ENCODE measurements at regions not wholly inside any gene's neighbourhood (a gene's known extent, or its start where the extent isn't known, plus 50 kb on each side); places are given as distances from the start of the nearest gene placed in this dataset.
"Not testable (repeated sequence)": the region's sequence is repeated elsewhere in the genome, so short reads cannot be mapped to it uniquely, and the experiment has no call there.

- H3K36me3 ChIP-seq (ENCODE audit: control insufficient read depth in 1 of 2, insufficient read depth in 2 of 2, low read length in 2 of 2) = peaks cover 0 to 3% of the 10 kb centered on the region in 2 donors
- no peaks in the 10 kb centered on the region for H3K4me1 ChIP-seq (ENCODE audit: control insufficient read depth in 1 of 2, insufficient read depth in 2 of 2, low read length in 2 of 2)
- H3K4me3 ChIP-seq (ENCODE audit: low read depth in 1 of 2, low read length in 2 of 2) = no peak overlapping the region
- no peaks in the 10 kb centered on the region for H3K27me3 ChIP-seq (ENCODE audit: control insufficient read depth in 1 of 2, insufficient read depth in 2 of 2, low read length in 2 of 2)
- no peaks in the 10 kb centered on the region for H3K9me3 ChIP-seq (ENCODE audit: control insufficient read depth in 1 of 2, low read length in 2 of 2)
- no peak overlapping the region for H3K27ac ChIP-seq (ENCODE audit: low read depth, low read length)
- H3K9ac ChIP-seq (ENCODE audit: low read depth in 1 of 2, low read length in 2 of 2) = no peak overlapping the region
Observed at GRCh38 chr13:22929381-22930126, 251.2 kb upstream of the SGCG start.

DNA sequence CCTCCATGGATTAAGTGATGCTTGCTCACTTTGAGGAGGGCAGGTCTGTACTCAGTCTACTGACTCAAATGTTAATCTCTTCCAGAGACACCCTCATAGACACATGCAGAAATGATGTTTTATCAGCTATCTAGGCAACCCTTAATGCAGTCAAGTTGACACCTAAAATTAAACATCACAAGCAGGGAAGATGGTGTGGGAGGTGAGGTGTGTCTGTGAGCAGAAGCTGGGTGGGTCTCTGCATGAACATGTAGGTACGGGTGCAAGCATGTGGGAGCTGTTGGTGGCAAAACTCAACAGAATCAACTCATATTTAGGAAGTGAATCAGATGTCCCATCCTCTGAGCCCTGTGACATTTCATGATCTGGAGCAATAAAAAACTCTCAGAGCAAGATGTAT lies 249.2 kb upstream of the SGCG start:
- Histone ChIP-seq H3K27me3 (ENCODE audit: control insufficient read depth in 1 of 2, insufficient read depth in 2 of 2, low read length in 2 of 2) (no peaks in the 10 kb centered on the region), H3K27ac (ENCODE audit: low read depth, low read length) (no peak overlapping the region), H3K4me3 (ENCODE audit: low read depth in 1 of 2, low read length in 2 of 2) (no peak overlapping the region), H3K4me1 (ENCODE audit: control insufficient read depth in 1 of 2, insufficient read depth in 2 of 2, low read length in 2 of 2) (no peaks in the 10 kb centered on the region), H3K36me3 (ENCODE audit: control insufficient read depth in 1 of 2, insufficient read depth in 2 of 2, low read length in 2 of 2) (peaks cover 0 to 3% of the 10 kb centered on the region in 2 donors), H3K9ac (ENCODE audit: low read depth in 1 of 2, low read length in 2 of 2) (no peak overlapping the region), H3K9me3 (ENCODE audit: control insufficient read depth in 1 of 2, low read length in 2 of 2) (no peaks in the 10 kb centered on the region)

DNA sequence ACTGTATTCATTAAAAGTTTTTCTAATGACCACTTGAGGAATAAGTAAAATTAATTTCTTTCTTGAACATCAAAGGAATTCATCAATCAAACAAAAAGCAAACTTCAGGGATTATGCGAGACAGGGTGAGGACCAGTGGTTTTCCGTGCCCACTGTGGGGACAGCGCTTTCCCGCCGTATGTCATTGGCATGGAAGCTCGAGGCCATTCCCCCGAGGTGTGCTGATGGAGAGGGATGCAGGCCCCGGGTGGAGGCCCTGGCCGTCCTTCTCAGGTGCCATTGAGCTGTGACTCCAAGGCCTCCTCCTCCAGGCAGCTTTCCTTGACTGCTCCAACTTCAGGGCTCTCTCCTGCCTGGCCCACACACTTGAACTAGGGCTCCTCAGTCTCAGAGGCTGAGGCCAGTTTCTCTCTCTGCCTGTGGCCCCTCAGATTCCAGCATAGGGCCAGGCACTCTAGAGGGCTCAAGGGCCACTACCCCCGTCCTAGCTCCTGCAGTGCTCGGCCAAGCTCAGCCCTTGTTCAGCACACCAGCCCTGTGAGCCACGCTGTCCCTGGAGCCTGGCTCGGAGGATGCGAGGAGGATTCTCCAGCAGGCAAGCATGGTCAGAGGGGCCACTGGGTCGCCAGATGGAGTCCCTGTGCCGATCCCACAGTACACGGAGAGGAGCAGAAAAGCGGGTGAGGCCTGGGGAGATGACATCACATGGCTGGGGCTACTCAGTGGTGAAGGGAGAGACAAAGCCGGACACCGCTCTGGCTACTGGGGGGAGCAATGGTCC lies 248.0 kb upstream of the SGCG start:
- not testable (repeated sequence) for H3K9ac ChIP-seq (ENCODE audit: low read depth in 1 of 2, low read length in 2 of 2); H3K4me1 ChIP-seq (ENCODE audit: control insufficient read depth in 1 of 2, insufficient read depth in 2 of 2, low read length in 2 of 2); H3K36me3 ChIP-seq (ENCODE audit: control insufficient read depth in 1 of 2, insufficient read depth in 2 of 2, low read length in 2 of 2); H3K27me3 ChIP-seq (ENCODE audit: control insufficient read depth in 1 of 2, insufficient read depth in 2 of 2, low read length in 2 of 2); H3K27ac ChIP-seq (ENCODE audit: low read depth, low read length); H3K4me3 ChIP-seq (ENCODE audit: low read depth in 1 of 2, low read length in 2 of 2); H3K9me3 ChIP-seq (ENCODE audit: control insufficient read depth in 1 of 2, low read length in 2 of 2)

DNA sequence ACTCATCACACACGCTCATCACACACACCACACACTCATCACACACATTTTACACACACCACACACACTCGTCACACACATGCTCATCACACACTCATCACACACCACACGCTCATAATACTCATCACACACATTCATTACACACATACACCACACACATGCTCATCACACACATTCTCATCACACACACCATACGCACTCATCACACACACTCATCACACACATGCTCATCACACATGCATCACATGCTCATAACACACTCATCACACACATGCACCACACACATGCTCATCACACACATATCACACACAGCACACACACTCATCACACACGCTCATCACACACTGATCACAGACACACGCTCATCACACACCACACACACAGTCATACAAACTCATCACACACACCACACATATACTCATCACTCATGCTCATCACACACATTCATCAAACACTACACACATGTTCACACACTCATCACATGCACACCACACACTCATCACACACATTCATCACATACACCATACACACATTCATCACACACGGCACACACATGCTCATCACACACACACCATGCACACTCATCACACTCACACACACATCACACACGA lies 247.1 kb upstream of the SGCG start:
- H3K27me3 ChIP-seq (ENCODE audit: control insufficient read depth in 1 of 2, insufficient read depth in 2 of 2, low read length in 2 of 2) = no peaks in the 10 kb centered on the region
- no peak overlapping the region for H3K27ac ChIP-seq (ENCODE audit: low read depth, low read length)
- H3K9me3 ChIP-seq (ENCODE audit: control insufficient read depth in 1 of 2, low read length in 2 of 2) = no peaks in the 10 kb centered on the region
- no peak overlapping the region for H3K9ac ChIP-seq (ENCODE audit: low read depth in 1 of 2, low read length in 2 of 2)
- H3K4me1 ChIP-seq (ENCODE audit: control insufficient read depth in 1 of 2, insufficient read depth in 2 of 2, low read length in 2 of 2) = no peaks in the 10 kb centered on the region
- H3K4me3 ChIP-seq (ENCODE audit: low read depth in 1 of 2, low read length in 2 of 2) = no peak overlapping the region
- peaks cover 0 to 3% of the 10 kb centered on the region in 2 donors for H3K36me3 ChIP-seq (ENCODE audit: control insufficient read depth in 1 of 2, insufficient read depth in 2 of 2, low read length in 2 of 2)

- Histone ChIP-seq H3K4me3 (ENCODE audit: low read depth in 1 of 2, low read length in 2 of 2) (no peak overlapping the region), H3K27ac (ENCODE audit: low read depth, low read length) (no peak overlapping the region), H3K9me3 (ENCODE audit: control insufficient read depth in 1 of 2, low read length in 2 of 2) (no peaks in the 10 kb centered on the region), H3K4me1 (ENCODE audit: control insufficient read depth in 1 of 2, insufficient read depth in 2 of 2, low read length in 2 of 2) (no peaks in the 10 kb centered on the region), H3K36me3 (ENCODE audit: control insufficient read depth in 1 of 2, insufficient read depth in 2 of 2, low read length in 2 of 2) (peaks cover 0 to 3% of the 10 kb centered on the region in 2 donors), H3K27me3 (ENCODE audit: control insufficient read depth in 1 of 2, insufficient read depth in 2 of 2, low read length in 2 of 2) (no peaks in the 10 kb centered on the region), H3K9ac (ENCODE audit: low read depth in 1 of 2, low read length in 2 of 2) (no peak overlapping the region)
Observed at GRCh38 chr13:22934744-22935523, 245.8 kb upstream of the SGCG start.

DNA sequence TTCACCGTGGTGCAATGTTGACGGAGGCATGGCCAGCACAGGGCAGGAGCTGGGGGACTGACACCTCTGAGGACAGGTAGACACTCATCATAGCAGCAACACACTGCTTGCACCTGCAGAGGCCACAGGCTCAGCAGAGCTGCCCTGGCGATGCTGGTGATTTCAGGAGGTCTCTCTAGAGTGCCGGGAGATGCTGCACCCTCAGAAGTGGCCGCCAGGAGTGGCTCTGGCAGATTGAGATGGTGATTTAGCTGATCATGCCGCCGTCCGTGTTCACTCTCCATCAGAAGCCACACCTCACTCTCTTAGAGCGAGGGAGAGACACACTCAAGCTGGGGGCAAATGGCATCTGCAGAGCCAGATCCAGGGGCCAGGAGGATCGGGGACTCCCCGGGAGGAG lies 244.6 kb upstream of the SGCG start:
- Histone ChIP-seq H3K4me1 (ENCODE audit: control insufficient read depth in 1 of 2, insufficient read depth in 2 of 2, low read length in 2 of 2) (no peaks in the 10 kb centered on the region), H3K27ac (ENCODE audit: low read depth, low read length) (no peak overlapping the region), H3K9ac (ENCODE audit: low read depth in 1 of 2, low read length in 2 of 2) (no peak overlapping the region), H3K36me3 (ENCODE audit: control insufficient read depth in 1 of 2, insufficient read depth in 2 of 2, low read length in 2 of 2) (peaks cover 0 to 3% of the 10 kb centered on the region in 2 donors), H3K4me3 (ENCODE audit: low read depth in 1 of 2, low read length in 2 of 2) (no peak overlapping the region), H3K9me3 (ENCODE audit: control insufficient read depth in 1 of 2, low read length in 2 of 2) (no peaks in the 10 kb centered on the region), H3K27me3 (ENCODE audit: control insufficient read depth in 1 of 2, insufficient read depth in 2 of 2, low read length in 2 of 2) (no peaks in the 10 kb centered on the region)

GRCh38 chr13:22937241-22937640 lies 243.5 kb upstream of the SGCG start:
- peaks cover 0 to 3% of the 10 kb centered on the region in 2 donors for H3K36me3 ChIP-seq (ENCODE audit: control insufficient read depth in 1 of 2, insufficient read depth in 2 of 2, low read length in 2 of 2)
- H3K4me1 ChIP-seq (ENCODE audit: control insufficient read depth in 1 of 2, insufficient read depth in 2 of 2, low read length in 2 of 2) = no peaks in the 10 kb centered on the region
- H3K9ac ChIP-seq (ENCODE audit: low read depth in 1 of 2, low read length in 2 of 2) = no peak overlapping the region
- no peaks in the 10 kb centered on the region for H3K27me3 ChIP-seq (ENCODE audit: control insufficient read depth in 1 of 2, insufficient read depth in 2 of 2, low read length in 2 of 2)
- H3K9me3 ChIP-seq (ENCODE audit: control insufficient read depth in 1 of 2, low read length in 2 of 2) = no peaks in the 10 kb centered on the region
- H3K4me3 ChIP-seq (ENCODE audit: low read depth in 1 of 2, low read length in 2 of 2) = no peak overlapping the region
- H3K27ac ChIP-seq (ENCODE audit: low read depth, low read length) = no peak overlapping the region

DNA sequence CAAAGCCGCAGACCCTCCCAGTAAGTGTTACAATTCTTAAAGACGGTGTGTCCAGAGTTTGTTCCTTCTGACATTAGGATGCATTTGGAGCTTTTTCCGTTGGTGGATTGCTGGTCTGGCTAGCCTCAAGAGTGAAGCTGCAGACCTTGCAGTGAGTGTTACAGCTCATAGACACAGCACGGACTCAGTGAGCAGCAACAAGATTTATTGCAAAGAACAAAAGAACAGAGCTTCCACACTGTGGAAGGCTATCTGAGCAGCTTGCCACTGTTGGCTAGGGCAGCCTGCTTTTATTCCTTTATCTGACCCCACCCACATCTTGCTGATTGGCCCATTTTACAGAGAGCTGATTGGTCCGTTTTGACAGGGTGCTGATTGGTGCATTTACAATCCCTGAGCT lies 242.8 kb upstream of the SGCG start:
- H3K4me3 ChIP-seq (ENCODE audit: low read depth in 1 of 2, low read length in 2 of 2) = no peak overlapping the region
- no peak overlapping the region for H3K27ac ChIP-seq (ENCODE audit: low read depth, low read length)
- H3K4me1 ChIP-seq (ENCODE audit: control insufficient read depth in 1 of 2, insufficient read depth in 2 of 2, low read length in 2 of 2) = no peaks in the 10 kb centered on the region
- no peaks in the 10 kb centered on the region for H3K9me3 ChIP-seq (ENCODE audit: control insufficient read depth in 1 of 2, low read length in 2 of 2)
- no peaks in the 10 kb centered on the region for H3K27me3 ChIP-seq (ENCODE audit: control insufficient read depth in 1 of 2, insufficient read depth in 2 of 2, low read length in 2 of 2)
- no peak overlapping the region for H3K9ac ChIP-seq (ENCODE audit: low read depth in 1 of 2, low read length in 2 of 2)
- H3K36me3 ChIP-seq (ENCODE audit: control insufficient read depth in 1 of 2, insufficient read depth in 2 of 2, low read length in 2 of 2) = peaks cover 0 to 3% of the 10 kb centered on the region in 2 donors

GRCh38 chr13:22938576-22938975 lies 242.2 kb upstream of the SGCG start:
- H3K9me3 ChIP-seq (ENCODE audit: control insufficient read depth in 1 of 2, low read length in 2 of 2) = no peaks in the 10 kb centered on the region
- peaks cover 0 to 1% of the 10 kb centered on the region in 2 donors for H3K36me3 ChIP-seq (ENCODE audit: control insufficient read depth in 1 of 2, insufficient read depth in 2 of 2, low read length in 2 of 2)

More at GRCh38 chr13:22938576-22938975, 242.2 kb upstream of the SGCG start:
- Histone ChIP-seq H3K27ac (ENCODE audit: low read depth, low read length) (no peak overlapping the region), H3K9ac (ENCODE audit: low read depth in 1 of 2, low read length in 2 of 2) (no peak overlapping the region), H3K4me1 (ENCODE audit: control insufficient read depth in 1 of 2, insufficient read depth in 2 of 2, low read length in 2 of 2) (no peaks in the 10 kb centered on the region), H3K4me3 (ENCODE audit: low read depth in 1 of 2, low read length in 2 of 2) (no peak overlapping the region), H3K27me3 (ENCODE audit: control insufficient read depth in 1 of 2, insufficient read depth in 2 of 2, low read length in 2 of 2) (no peaks in the 10 kb centered on the region)

Measured in duodenal mucosa (tissue), 2 donors.